ENCODE measurements at regions not wholly inside any gene's neighbourhood (a gene's known extent, or its start where the extent isn't known, plus 50 kb on each side); places are given as distances from the start of the nearest gene placed in this dataset.
A peak's percentile ranks its signal among the peaks of the same experiment; 100 is the strongest.

DNA sequence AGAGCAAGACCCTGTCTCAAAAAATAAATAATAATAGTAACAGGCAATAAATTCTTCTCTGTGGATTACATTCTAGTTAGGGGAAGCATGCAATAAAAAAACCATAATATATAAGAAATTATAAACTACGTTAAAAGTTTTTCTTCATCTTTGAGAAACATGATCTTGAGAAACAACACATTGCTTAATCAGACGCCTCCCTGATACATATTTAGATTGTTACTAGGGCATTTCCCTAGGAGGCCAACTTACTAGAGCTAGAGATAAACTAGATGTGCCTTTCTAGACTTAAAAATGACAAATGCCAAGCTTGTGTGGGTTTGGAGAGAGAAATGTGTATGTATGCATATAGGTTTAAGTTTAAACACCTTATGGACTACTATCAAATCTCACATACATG is 76.3 kb upstream of the GALNT5 start:
- WGBS, 2 donors, result 63 to 68% methylated on average over 2 of the region's 2 CpGs
- H3K4me1 ChIP-seq, result peaks cover 11% of the 10 kb centered on the region
- TF ChIP-seq CTCF (IDR thresholded peaks at IDR 0.05) (no peak), POLR2A (IDR thresholded peaks at IDR 0.05) (no peak)
- ATAC-seq (no peak), DNase-seq (no peak)
- no peaks in the 10 kb centered on the region for H3K36me3 ChIP-seq (replicated peaks in 1 of 2; ENCODE audit: insufficient read depth in 1 of 2, low read depth in 2 of 2)
- no peaks in the 10 kb centered on the region for H3K9me3 ChIP-seq
- no peak overlapping the region for H3K4me3 ChIP-seq
- no peaks in the 10 kb centered on the region for H3K27me3 ChIP-seq
- intact Hi-C loops (cut with DNase I), result loop anchor here (10.0 kb wide), 1 partner anchor 1816 kb away; no protein-coding TSS in a partner anchor
- H3K27ac ChIP-seq, result no peak overlapping the region

DNA sequence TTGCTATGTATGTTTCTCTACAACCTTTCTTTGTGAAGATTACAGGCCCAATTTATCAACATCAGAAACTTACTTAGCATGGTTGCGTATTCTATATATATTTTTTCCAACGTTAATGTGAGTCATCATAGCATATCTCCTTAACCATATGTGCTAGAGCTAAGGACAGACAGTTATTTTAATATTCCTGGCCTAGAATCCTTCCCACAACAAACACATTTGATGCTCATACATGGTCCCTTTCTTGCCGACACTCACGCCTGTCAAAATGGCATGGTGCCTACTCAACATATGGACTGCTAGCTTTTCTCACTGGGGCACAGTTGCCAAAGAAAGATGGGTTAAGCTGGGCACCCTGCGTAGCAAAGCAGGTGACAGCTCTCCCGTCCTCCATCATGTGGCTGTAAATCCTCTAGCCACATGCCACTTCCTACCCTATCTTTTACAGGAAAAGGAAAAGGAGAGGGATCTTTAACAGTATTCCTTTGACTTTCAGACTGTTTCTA is 75.2 kb upstream of the GALNT5 start:
- Histone ChIP-seq H3K4me1 (peaks cover 11% of the 10 kb centered on the region), H3K27ac (no peak overlapping the region), H3K4me3 (no peak overlapping the region), H3K27me3 (no peaks in the 10 kb centered on the region), H3K36me3 (replicated peaks in 1 of 2; ENCODE audit: insufficient read depth in 1 of 2, low read depth in 2 of 2) (no peaks in the 10 kb centered on the region), H3K9me3 (no peaks in the 10 kb centered on the region)
- DNase-seq (no peak), ATAC-seq (no peak)
- intact Hi-C loops (cut with DNase I), result loop anchor here (10.0 kb wide), 1 partner anchor 1817 kb away; no protein-coding TSS in a partner anchor
- WGBS, 2 donors, result 64 to 65% methylated on average over 6 of the region's 6 CpGs
- TF ChIP-seq CTCF (IDR thresholded peaks at IDR 0.05), result no peak
- TF ChIP-seq POLR2A (IDR thresholded peaks at IDR 0.05), result no peak

DNA sequence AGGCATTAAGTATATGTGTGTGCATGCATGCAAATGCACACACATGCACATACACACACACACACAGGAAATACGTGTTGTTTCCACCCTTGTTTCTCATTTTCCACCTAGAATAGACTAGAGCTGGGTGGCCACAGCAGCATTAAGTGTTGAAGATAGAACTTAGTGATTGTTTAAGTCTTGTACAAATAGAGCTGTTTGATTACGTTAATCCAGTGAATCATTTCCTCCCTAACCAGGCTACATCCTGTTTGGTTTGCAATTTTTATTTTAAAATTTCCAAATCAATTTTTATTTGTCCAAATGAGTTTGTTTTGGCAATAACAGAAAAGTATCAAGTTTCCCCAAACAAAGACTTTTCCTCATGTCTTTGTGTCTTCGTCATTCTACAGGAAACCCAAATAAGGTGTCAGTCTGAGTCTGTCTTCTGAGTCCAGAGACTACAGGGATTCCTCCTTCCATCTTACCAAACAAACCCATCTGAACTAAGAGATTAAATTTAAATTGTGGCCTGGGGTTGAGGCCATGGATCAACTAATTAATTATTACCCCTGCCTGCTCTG is 74.6 kb upstream of the GALNT5 start:
- no peak for DNase-seq
- Histone ChIP-seq H3K4me1 (peaks cover 11% of the 10 kb centered on the region), H3K27me3 (no peaks in the 10 kb centered on the region), H3K27ac (no peak overlapping the region), H3K4me3 (no peak overlapping the region), H3K36me3 (replicated peaks in 1 of 2; ENCODE audit: insufficient read depth in 1 of 2, low read depth in 2 of 2) (no peaks in the 10 kb centered on the region), H3K9me3 (no peaks in the 10 kb centered on the region)
- intact Hi-C loops (cut with DNase I), result loop anchor here (10.0 kb wide), 1 partner anchor 1818 kb away; no protein-coding TSS in a partner anchor
- peak; percentile 50 for ATAC-seq
- TF ChIP-seq CTCF (IDR thresholded peaks at IDR 0.05) (no peak), POLR2A (IDR thresholded peaks at IDR 0.05) (no peak)
- 18 to 20% methylated on average over 3 of the region's 3 CpGs for WGBS, 2 donors

DNA sequence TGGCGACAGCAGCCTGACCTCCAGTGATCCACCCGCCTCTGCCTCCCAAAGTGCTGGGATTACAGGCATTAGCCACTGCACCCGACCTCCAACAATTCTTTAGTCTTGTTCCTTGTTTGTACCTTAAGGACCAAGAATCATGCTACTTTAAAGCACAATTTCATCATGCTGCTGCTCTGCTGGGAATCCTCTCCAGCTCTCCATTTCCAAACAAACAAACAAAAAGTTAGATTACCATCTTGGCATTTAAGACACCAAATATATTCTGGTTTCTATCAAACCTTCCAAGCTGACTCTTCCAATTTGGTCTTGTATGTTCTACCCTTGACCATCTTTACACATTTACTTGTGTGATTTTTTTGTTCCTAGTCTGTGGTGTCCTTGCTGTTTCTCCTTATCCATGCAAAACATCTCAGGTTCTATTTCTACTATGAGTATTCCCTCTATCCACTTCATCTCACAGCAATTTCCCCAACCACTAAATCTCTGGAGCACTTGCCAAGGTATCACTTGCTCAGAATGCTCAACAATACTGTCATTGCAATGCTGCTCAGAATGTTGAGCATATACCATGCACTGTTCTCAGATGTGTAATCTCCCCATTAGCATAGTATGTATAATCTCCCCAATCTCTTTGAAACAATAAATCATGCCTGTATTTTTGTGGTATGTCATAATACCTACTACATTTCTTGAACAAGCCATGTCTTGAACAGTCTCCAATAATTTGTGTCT is 73.2 kb upstream of the GALNT5 start:
- no peak for ATAC-seq
- Histone ChIP-seq H3K36me3 (replicated peaks in 1 of 2; ENCODE audit: insufficient read depth in 1 of 2, low read depth in 2 of 2) (no peaks in the 10 kb centered on the region), H3K27me3 (no peaks in the 10 kb centered on the region), H3K9me3 (no peaks in the 10 kb centered on the region), H3K4me1 (peaks cover 11% of the 10 kb centered on the region), H3K27ac (no peak overlapping the region), H3K4me3 (no peak overlapping the region)
- DNase-seq, result no peak
- 64 to 77% methylated on average over 3 of the region's 3 CpGs for WGBS, 2 donors
- TF ChIP-seq CTCF (IDR thresholded peaks at IDR 0.05), result no peak
- TF ChIP-seq POLR2A (IDR thresholded peaks at IDR 0.05), result no peak
- intact Hi-C loops (cut with DNase I), result loop anchor here (10.0 kb wide), 1 partner anchor 1820 kb away; no protein-coding TSS in a partner anchor
